ENCODE measurements at regions not wholly inside any gene's neighbourhood (a gene's known extent, or its start where the extent isn't known, plus 50 kb on each side); places are given as distances from the start of the nearest gene placed in this dataset.

GRCh38 chrX:145532176-145532780, 285.0 kb downstream of the SPANXN1 start:
- no peak overlapping the region for H3K23ac ChIP-seq (ENCODE audit: low read depth, low read length)
- H3K18ac ChIP-seq (ENCODE audit: low read depth, low read length), result no peak overlapping the region
- no peaks in the 10 kb centered on the region for H3K9me1 ChIP-seq (ENCODE audit: insufficient read depth, low read length)
- H4K5ac ChIP-seq (ENCODE audit: low read depth, low read length), result no peak overlapping the region
- H2BK20ac ChIP-seq (ENCODE audit: low read depth, low read length), result no peak overlapping the region
- intact Hi-C loops (cut with micrococcal nuclease) (no loop called here), in situ Hi-C loops (cut with MboI; ENCODE audit: low sequenced_read_pairs) (no loop called here), dilution Hi-C loops (cut with HindIII; ENCODE audit: low sequenced_read_pairs, unreplicated experiment) (no loop called here)
- no peak overlapping the region for H3K4me2 ChIP-seq (ENCODE audit: low read depth, low read length)
- ATAC-seq (ENCODE audit: low read depth) (no peak), DNase-seq (no peak)
- H3K14ac ChIP-seq (replicated peaks; ENCODE audit: low read depth, low read length), result no peak overlapping the region
- H4K91ac ChIP-seq (ENCODE audit: insufficient read depth, low read depth, low read length), result no peak overlapping the region
- H3K4me3 ChIP-seq (ENCODE audit: insufficient read depth, low read depth, low read length), result no peak overlapping the region
- WGBS, 2 experiments (ENCODE audit: extremely low coverage in 2 of 2, insufficient read length in 1 of 2), result no CpG with 5 or more reads among the region's 4 CpGs
- POLR2A ChIA-PET (ENCODE audit: unreplicated experiment), result no interaction called here
- no peaks in the 10 kb centered on the region for H4K20me1 ChIP-seq (ENCODE audit: insufficient read depth, low read length)
- no peaks in the 10 kb centered on the region for H3K27me3 ChIP-seq (ENCODE audit: control insufficient read depth, insufficient read depth, low read length)
- no peak overlapping the region for H2BK15ac ChIP-seq (ENCODE audit: low read depth, low read length)
- H2BK120ac ChIP-seq (ENCODE audit: low read depth, low read length), result no peak overlapping the region
- no peak overlapping the region for H3K9ac ChIP-seq (ENCODE audit: low read depth, low read length)
- H2AK5ac ChIP-seq (ENCODE audit: low read depth, low read length), result no peak overlapping the region
- no TSS peak for BruUV-seq (replicated peaks)
- H3K79me1 ChIP-seq (ENCODE audit: low read depth in 1 of 2, low read length in 2 of 2), result no peaks in the 10 kb centered on the region
- H3K4ac ChIP-seq (ENCODE audit: low read depth, low read length), result no peak overlapping the region
- no peaks in the 10 kb centered on the region for H3K36me3 ChIP-seq (ENCODE audit: control insufficient read depth, insufficient read depth, low read length)
- no peak overlapping the region for H2AK9ac ChIP-seq (replicated peaks; ENCODE audit: low read depth, low read length, poor library complexity)
- H3K4me1 ChIP-seq (ENCODE audit: control insufficient read depth, insufficient read depth, low read length), result no peaks in the 10 kb centered on the region
- H3K9me3 ChIP-seq (ENCODE audit: control insufficient read depth, insufficient read depth, low read length), result 0 out of 2 replicates have a peak, but pooled peaks cover 2% of the 10 kb centered on the region
- no peak overlapping the region for H2AFZ ChIP-seq (replicated peaks; ENCODE audit: low read length, poor library complexity)
- no peak overlapping the region for H4K8ac ChIP-seq (ENCODE audit: low read depth in 2 of 2, low read length in 2 of 2)
- no peak overlapping the region for H2BK5ac ChIP-seq (ENCODE audit: low read depth, low read length, poor library complexity, severe bottlenecking)
- H3K56ac ChIP-seq (ENCODE audit: extremely low read depth, insufficient read depth, low read length), result no peak overlapping the region
- TF ChIP-seq ELK1 (IDR thresholded peaks at IDR 0.05; ENCODE audit: borderline replicate concordance, low read depth, low read length) (no peak), RFX5 (IDR thresholded peaks at IDR 0.05; ENCODE audit: low read depth, low read length) (no peak), CTCF (conservative IDR thresholded peaks at IDR 0.05; ENCODE audit: low read depth, low read length) (no peak), CHD1 (IDR thresholded peaks at IDR 0.05; ENCODE audit: low read depth, low read length) (no peak), BHLHE40 (IDR thresholded peaks at IDR 0.05; ENCODE audit: low read depth, low read length) (no peak), POLR2A (IDR thresholded peaks at IDR 0.05; ENCODE audit: low read depth, low read length) (no peak), MXI1 (IDR thresholded peaks at IDR 0.05; ENCODE audit: borderline replicate concordance, low read depth, low read length) (no peak), USF2 (IDR thresholded peaks at IDR 0.05; ENCODE audit: low read depth, low read length) (no peak), FOS (IDR thresholded peaks at IDR 0.05; ENCODE audit: low read depth, low read length) (no peak), MAFK (IDR thresholded peaks at IDR 0.05; ENCODE audit: low read depth, low read length) (no peak), CEBPB (IDR thresholded peaks at IDR 0.05; ENCODE audit: low read depth, low read length) (no peak), SMC3 (IDR thresholded peaks at IDR 0.05; ENCODE audit: low read depth, low read length) (no peak), NFE2L2 (IDR thresholded peaks at IDR 0.05; ENCODE audit: low read depth, low read length) (no peak), RAD21 (IDR thresholded peaks at IDR 0.05; ENCODE audit: low read length) (no peak), MAZ (IDR thresholded peaks at IDR 0.05; ENCODE audit: borderline replicate concordance, low read depth, low read length) (no peak)
- CTCF ChIA-PET, result no interaction called here
- no peak overlapping the region for H3K27ac ChIP-seq (ENCODE audit: insufficient read depth, low read length)

Measured in IMR-90 (cell line).